ENCODE measurements at regions not wholly inside any gene's neighbourhood (a gene's known extent, or its start where the extent isn't known, plus 50 kb on each side); places are given as distances from the start of the nearest gene placed in this dataset.

DNA sequence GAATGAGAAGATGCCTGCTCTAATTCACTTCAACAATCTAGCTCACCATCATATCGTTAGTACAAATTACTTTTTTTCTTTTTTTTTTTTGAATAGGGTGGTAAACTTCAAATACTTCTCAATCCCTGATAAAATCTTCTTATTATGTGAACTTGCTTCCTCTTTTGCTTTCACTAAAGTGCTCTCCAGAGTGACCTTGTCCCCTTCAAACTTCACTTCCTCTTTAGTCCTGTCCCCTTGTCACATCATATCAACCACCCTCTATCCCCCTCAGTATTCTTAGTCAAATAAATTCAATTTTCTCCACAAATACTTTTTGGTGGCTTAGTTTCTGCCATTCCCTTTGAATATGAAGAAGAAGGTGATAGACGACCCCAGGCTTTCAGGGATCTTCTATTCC is 124.9 kb upstream of the PLXNA2 start:
- TF ChIP-seq POLR2AphosphoS5 (IDR thresholded peaks at IDR 0.05): no peak
- no peak for TF ChIP-seq CTCF (IDR thresholded peaks at IDR 0.05)
- no peak for TF ChIP-seq EP300 (IDR thresholded peaks at IDR 0.05; ENCODE audit: low read depth)
- no peak for TF ChIP-seq POLR2A (IDR thresholded peaks at IDR 0.05)
- no peak overlapping the region for H3K4me3 ChIP-seq
- no peaks in the 10 kb centered on the region for H3K4me1 ChIP-seq
- no peak overlapping the region for H3K27ac ChIP-seq
- in situ Hi-C loops (cut with MboI; ENCODE audit: low pct_ligation_motif_present in 1 of 4, low pct_unique_long_range_greater_than_20kb in 1 of 4, low sequenced_read_pairs in 3 of 4): no loop called here
- H3K36me3 ChIP-seq: no peaks in the 10 kb centered on the region
- WGBS, 2 donors (ENCODE audit: low coverage in 1 of 2): 35 to 45% methylated on average over 2 of the region's 2 CpGs
- no peak for DNase-seq
- no peaks in the 10 kb centered on the region for H3K27me3 ChIP-seq
- intact Hi-C loops (cut with DNase I; ENCODE audit: low total_unique reads): no loop called here
- H3K9me3 ChIP-seq: no peaks in the 10 kb centered on the region

DNA sequence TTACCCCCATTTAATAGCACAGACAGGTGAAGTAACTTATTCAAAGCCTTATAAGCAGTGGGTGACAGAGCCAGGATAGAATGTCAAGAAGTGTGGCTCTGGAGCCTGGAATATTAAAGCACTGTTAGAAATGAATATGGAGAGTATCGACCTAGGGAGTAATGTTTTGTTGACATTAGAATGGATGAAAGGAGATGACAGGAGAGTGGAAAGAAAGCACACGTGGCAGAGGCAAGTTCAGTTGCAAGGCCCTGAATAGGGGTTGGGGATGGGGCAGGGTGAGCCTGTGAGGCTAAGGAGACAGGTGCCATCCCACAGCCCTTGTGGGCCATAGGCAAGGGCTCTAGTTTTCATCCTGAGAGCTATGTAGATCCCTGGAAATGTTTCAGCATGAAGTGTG is 125.5 kb upstream of the PLXNA2 start:
- Histone ChIP-seq H3K27ac (no peak overlapping the region), H3K36me3 (no peaks in the 10 kb centered on the region), H3K9me3 (no peaks in the 10 kb centered on the region), H3K27me3 (no peaks in the 10 kb centered on the region), H3K4me1 (no peaks in the 10 kb centered on the region), H3K4me3 (no peak overlapping the region)
- TF ChIP-seq POLR2A (IDR thresholded peaks at IDR 0.05): no peak
- TF ChIP-seq POLR2AphosphoS5 (IDR thresholded peaks at IDR 0.05): no peak
- TF ChIP-seq EP300 (IDR thresholded peaks at IDR 0.05; ENCODE audit: low read depth): no peak
- no peak for TF ChIP-seq CTCF (IDR thresholded peaks at IDR 0.05)
- intact Hi-C loops (cut with DNase I; ENCODE audit: low total_unique reads) (no loop called here), in situ Hi-C loops (cut with MboI; ENCODE audit: low pct_ligation_motif_present in 1 of 4, low pct_unique_long_range_greater_than_20kb in 1 of 4, low sequenced_read_pairs in 3 of 4) (no loop called here)
- no peak for DNase-seq
- 33 to 50% methylated on average over 1 to 2 of the region's 2 CpGs for WGBS, 2 donors (ENCODE audit: low coverage in 1 of 2)

DNA sequence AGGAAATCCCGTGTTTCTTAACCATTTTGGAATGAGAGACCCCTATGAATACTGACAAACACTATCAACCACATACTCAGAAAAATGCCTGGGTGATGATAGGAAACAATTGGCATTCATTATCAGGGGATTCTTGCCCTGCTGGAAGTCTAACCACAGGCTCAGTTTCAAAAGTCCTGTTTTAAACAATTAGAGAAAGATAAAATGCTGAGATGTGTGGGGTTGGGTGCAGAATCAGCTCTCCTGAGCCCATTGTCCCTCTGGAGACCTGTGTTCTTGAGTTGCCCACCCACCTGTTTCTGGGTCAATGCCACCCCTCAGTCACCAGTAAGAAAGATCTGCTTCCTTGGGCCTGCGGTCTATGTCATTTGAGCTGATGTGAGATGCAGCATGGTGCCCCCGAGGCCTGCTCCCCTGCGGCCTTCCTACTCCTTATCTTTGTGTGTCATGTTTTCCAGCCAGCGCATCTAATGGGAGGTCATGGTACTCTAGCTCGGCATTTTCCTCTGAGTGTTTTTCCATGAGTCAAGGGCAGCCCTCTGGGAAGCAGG is 130.3 kb upstream of the PLXNA2 start:
- no peak overlapping the region for H3K27ac ChIP-seq
- H3K27me3 ChIP-seq: no peaks in the 10 kb centered on the region
- 87 to 96% methylated on average over 4 to 6 of the region's 6 CpGs for WGBS, 2 donors (ENCODE audit: low coverage in 1 of 2)
- H3K4me1 ChIP-seq: no peaks in the 10 kb centered on the region
- intact Hi-C loops (cut with DNase I; ENCODE audit: low total_unique reads): no loop called here
- H3K9me3 ChIP-seq: no peaks in the 10 kb centered on the region
- no peaks in the 10 kb centered on the region for H3K36me3 ChIP-seq
- DNase-seq: no peak
- H3K4me3 ChIP-seq: no peak overlapping the region
- in situ Hi-C loops (cut with MboI; ENCODE audit: low pct_ligation_motif_present in 1 of 4, low pct_unique_long_range_greater_than_20kb in 1 of 4, low sequenced_read_pairs in 3 of 4): no loop called here
- no peak for TF ChIP-seq POLR2AphosphoS5 (IDR thresholded peaks at IDR 0.05)
- no peak for TF ChIP-seq EP300 (IDR thresholded peaks at IDR 0.05; ENCODE audit: low read depth)
- TF ChIP-seq POLR2A (IDR thresholded peaks at IDR 0.05): no peak
- TF ChIP-seq CTCF (IDR thresholded peaks at IDR 0.05): no peak

DNA sequence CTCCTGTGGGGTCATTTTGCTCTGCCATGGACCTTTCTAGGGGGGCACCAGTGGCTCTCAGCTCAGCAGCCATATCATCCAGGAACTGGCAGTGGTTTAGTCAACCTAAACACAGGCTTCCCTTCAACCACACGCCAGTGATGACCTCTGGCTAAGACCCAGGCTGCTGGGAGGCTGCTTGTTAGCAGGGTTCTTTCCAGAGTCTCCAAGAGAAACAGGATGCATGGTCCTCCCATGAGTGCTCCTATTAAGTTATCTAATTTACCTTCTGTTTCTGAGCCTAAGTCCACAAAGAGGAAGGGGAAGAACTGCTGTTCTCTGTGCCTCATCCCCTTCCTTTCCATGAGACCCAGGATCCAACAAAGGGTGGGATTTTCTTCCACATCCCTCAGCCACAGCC is 137.3 kb upstream of the PLXNA2 start:
- Histone ChIP-seq H3K27me3 (no peaks in the 10 kb centered on the region), H3K36me3 (no peaks in the 10 kb centered on the region), H3K27ac (no peak overlapping the region), H3K4me3 (no peak overlapping the region), H3K4me1 (no peaks in the 10 kb centered on the region), H3K9me3 (no peaks in the 10 kb centered on the region)
- intact Hi-C loops (cut with DNase I; ENCODE audit: low total_unique reads): no loop called here
- TF ChIP-seq EP300 (IDR thresholded peaks at IDR 0.05; ENCODE audit: low read depth) (no peak), POLR2A (IDR thresholded peaks at IDR 0.05) (no peak), CTCF (IDR thresholded peaks at IDR 0.05) (no peak), POLR2AphosphoS5 (IDR thresholded peaks at IDR 0.05) (no peak)
- in situ Hi-C loops (cut with MboI; ENCODE audit: low pct_ligation_motif_present in 1 of 4, low pct_unique_long_range_greater_than_20kb in 1 of 4, low sequenced_read_pairs in 3 of 4): no loop called here
- WGBS, 2 donors (ENCODE audit: low coverage in 1 of 2): 58% methylated on average over 1 of the region's 1 CpG; no CpG with 5 or more reads in 1 of the 2 donors
- DNase-seq: no peak
